Gastroesophageal sphincter (tissue), 4 donors: ENCODE measurements at regions not wholly inside any gene's neighbourhood (a gene's known extent, or its start where the extent isn't known, plus 50 kb on each side); places are given as distances from the start of the nearest gene placed in this dataset.

Experiments used
- ATAC-seq: fragments of 150-250 bp; one replicate; pipeline ENCODE4 v1.9.1; 2016; ENCODE audit warnings: mild to moderate bottlenecking, moderate library complexity
- H3K27ac ChIP-seq, 4 donors: fragments of 200-600 bp; sonication (generic) in 3 of 4; 1 replicate in 3 of 4; 2 replicates in 1 of 4; pipeline ENCODE4 v1.5.1; 2016 to 2019
- H3K27me3 ChIP-seq: fragments of 200-600 bp; sonication (generic); one replicate; pipeline ENCODE4 v1.5.1; 2019
- H3K36me3 ChIP-seq, 2 donors: fragments of 200-600 bp; sonication (generic); one replicate each; pipeline ENCODE4 v1.5.1; 2019; ENCODE audit warnings: control low read depth in 1 of 2
- H3K4me1 ChIP-seq, 3 donors: fragments of 200-600 bp; sonication (generic); 1 replicate in 2 of 3; 2 replicates in 1 of 3; pipeline ENCODE4 v1.5.1; 2016 to 2019; ENCODE audit warnings: control low read depth in 2 of 3
- H3K4me3 ChIP-seq, 2 donors: fragments of 200-600 bp; sonication (generic); one replicate each; pipeline ENCODE4 v1.5.1; 2019; ENCODE audit warnings: mild to moderate bottlenecking in 1 of 2, moderate library complexity in 1 of 2
- H3K9me3 ChIP-seq, 3 donors: fragments of 200-600 bp; sonication (generic); one replicate each; pipeline ENCODE4 v1.5.1; 2017 to 2019; ENCODE audit warnings: control low read depth in 2 of 3
- CTCF ChIP-seq, 4 experiments: fragments of 200-600 bp in 2 of 4; fragments of 450-650 bp in 2 of 4; sonication (generic) in 1 of 4; IDR thresholded peaks; one replicate each; pipeline ENCODE4 v1.5.1; 2017 to 2019; ENCODE audit warnings: antibody characterized with exemption in 4 of 4, mild to moderate bottlenecking in 2 of 4, moderate library complexity in 2 of 4
- EP300 ChIP-seq: sonication (generic); formaldehyde crosslinking; IDR thresholded peaks from one replicate; pipeline ENCODE4 v1.6.1; 2017; ENCODE audit warnings: antibody characterized with exemption, mild to moderate bottlenecking
- POLR2A ChIP-seq, 2 donors: fragments of 450-650 bp; IDR thresholded peaks; one replicate each; pipeline ENCODE4 v1.6.1; 2017; ENCODE audit warnings: antibody characterized with exemption in 2 of 2, mild to moderate bottlenecking in 2 of 2, moderate library complexity in 1 of 2
- POLR2AphosphoS5 ChIP-seq: sonication (generic); formaldehyde crosslinking; IDR thresholded peaks from one replicate; pipeline ENCODE4 v1.6.1; 2017; ENCODE audit warnings: antibody characterized with exemption
- WGBS, 2 donors: methylation state at CpG; one replicate each; pipeline ENCODE4 v1.1.5; 2018; ENCODE audit warnings: low coverage in 1 of 2; 5-methylcytosine and 5-hydroxymethylcytosine counted together

- ATAC-seq = no peak
- H3K4me1 ChIP-seq = no peaks in the 10 kb centered on the region
- WGBS, 2 donors = 82 to 83% methylated on average over 3 of the region's 3 CpGs
- no peak for TF ChIP-seq CTCF (IDR thresholded peaks at IDR 0.05)
- TF ChIP-seq POLR2AphosphoS5 = no peak
- no peaks in the 10 kb centered on the region for H3K27me3 ChIP-seq
- no peak overlapping the region for H3K4me3 ChIP-seq
- no peaks in the 10 kb centered on the region for H3K9me3 ChIP-seq
- no peaks in the 10 kb centered on the region for H3K36me3 ChIP-seq
- H3K27ac ChIP-seq = no peak overlapping the region
Observed at GRCh38 chr2:80719607-80720006, 415.1 kb upstream of the LRRTM1 start.

DNA sequence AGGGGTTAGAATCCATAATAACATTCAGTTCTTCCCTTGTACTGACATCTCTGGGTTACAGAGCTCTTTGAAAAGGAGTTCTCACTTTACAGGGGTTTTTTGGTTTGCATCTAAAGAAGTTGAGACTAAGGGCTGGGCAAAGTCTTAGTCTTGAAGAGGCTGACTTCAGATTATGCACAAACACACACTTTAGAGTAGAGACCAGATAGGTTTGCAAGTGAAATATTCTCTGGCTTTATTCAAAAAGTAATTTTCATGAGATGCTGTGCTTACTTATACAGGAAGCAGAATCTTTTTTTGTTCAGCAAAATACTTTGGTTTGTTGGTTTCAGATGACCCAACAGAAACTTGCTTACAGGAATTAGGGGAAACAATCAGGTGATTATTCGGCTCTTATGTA is 410.9 kb upstream of the LRRTM1 start:
- Histone ChIP-seq H3K36me3 (no peaks in the 10 kb centered on the region), H3K27me3 (no peaks in the 10 kb centered on the region), H3K4me3 (no peak overlapping the region), H3K27ac (no peak overlapping the region), H3K4me1 (no peaks in the 10 kb centered on the region), H3K9me3 (no peaks in the 10 kb centered on the region)
- ATAC-seq = no peak
- TF ChIP-seq EP300 = no peak
- no peak for TF ChIP-seq POLR2A (IDR thresholded peaks at IDR 0.05)
- TF ChIP-seq CTCF (IDR thresholded peaks at IDR 0.05) = no peak
- no peak for TF ChIP-seq POLR2AphosphoS5
- WGBS, 2 donors = 63 to 92% methylated on average over 1 of the region's 1 CpG

- Histone ChIP-seq H3K27ac (no peak overlapping the region), H3K9me3 (no peaks in the 10 kb centered on the region), H3K36me3 (no peaks in the 10 kb centered on the region), H3K4me3 (no peak overlapping the region), H3K4me1 (no peaks in the 10 kb centered on the region), H3K27me3 (no peaks in the 10 kb centered on the region)
- no peak for TF ChIP-seq EP300
- TF ChIP-seq POLR2A (IDR thresholded peaks at IDR 0.05) = no peak
- TF ChIP-seq CTCF (IDR thresholded peaks at IDR 0.05) = no peak
- no peak for TF ChIP-seq POLR2AphosphoS5
- ATAC-seq = no peak
Observed at GRCh38 chr2:80711915-80712314, 407.4 kb upstream of the LRRTM1 start.

- no peak for ATAC-seq
- 25 to 40% methylated on average over 1 to 2 of the region's 2 CpGs for WGBS, 2 donors
- H3K9me3 ChIP-seq = no peaks in the 10 kb centered on the region
- no peak overlapping the region for H3K27ac ChIP-seq
- no peak for TF ChIP-seq POLR2A (IDR thresholded peaks at IDR 0.05)
- TF ChIP-seq POLR2AphosphoS5 = no peak
- TF ChIP-seq CTCF (IDR thresholded peaks at IDR 0.05) = no peak
- no peak for TF ChIP-seq EP300
- peaks cover 0 to 4% (median 0%) of the 10 kb centered on the region in 3 donors for H3K4me1 ChIP-seq
- H3K4me3 ChIP-seq = no peak overlapping the region
- H3K36me3 ChIP-seq = no peaks in the 10 kb centered on the region
- H3K27me3 ChIP-seq = no peaks in the 10 kb centered on the region
Observed at GRCh38 chr2:80706951-80707350, 402.4 kb upstream of the LRRTM1 start.

- Histone ChIP-seq H3K9me3 (no peaks in the 10 kb centered on the region), H3K4me1 (peaks cover 0 to 4% (median 0%) of the 10 kb centered on the region in 3 donors), H3K27me3 (no peaks in the 10 kb centered on the region), H3K4me3 (no peak overlapping the region), H3K27ac (no peak overlapping the region), H3K36me3 (no peaks in the 10 kb centered on the region)
- no peak for TF ChIP-seq CTCF (IDR thresholded peaks at IDR 0.05)
- no peak for TF ChIP-seq POLR2A (IDR thresholded peaks at IDR 0.05)
- no peak for TF ChIP-seq POLR2AphosphoS5
- TF ChIP-seq EP300 = no peak
- ATAC-seq = no peak
- no CpG with 5 or more reads among the region's 5 CpGs for WGBS, 2 donors
Observed at GRCh38 chr2:80706541-80706940, 402.0 kb upstream of the LRRTM1 start.
